NCI-H146 (cell line): ENCODE measurements at regions not wholly inside any gene's neighbourhood (a gene's known extent, or its start where the extent isn't known, plus 50 kb on each side); places are given as distances from the start of the nearest gene placed in this dataset.
"Not testable (repeated sequence)": the region's sequence is repeated elsewhere in the genome, so short reads cannot be mapped to it uniquely, and the experiment has no call there.

Experiments
- DNase-seq: peaks from one replicate; lab custom pipeline; 2025; lab: John Stamatoyannopoulos, UW

- no peak for DNase-seq
These were observed 569.1 kb downstream of the TBL1XR1 start for GRCh38 chr3:176628101-176628639.

- DNase-seq: peak; percentile 12
These were observed 573.7 kb downstream of the TBL1XR1 start for GRCh38 chr3:176623468-176624150.

- DNase-seq: no peak
These were observed 577.4 kb downstream of the TBL1XR1 start for GRCh38 chr3:176619833-176620232.

GRCh38 chr3:176615826-176616225 is 581.5 kb downstream of the TBL1XR1 start:
- DNase-seq: no peak

- no peak for DNase-seq
These were observed 585.6 kb downstream of the TBL1XR1 start for GRCh38 chr3:176611703-176612102.

- no peak for DNase-seq
These were observed 587.9 kb downstream of the TBL1XR1 start for GRCh38 chr3:176609361-176609760.

- not testable (repeated sequence) for DNase-seq
These were observed 591.7 kb downstream of the TBL1XR1 start for GRCh38 chr3:176605553-176605952.

- no peak for DNase-seq
These were observed 602.0 kb downstream of the TBL1XR1 start for GRCh38 chr3:176595307-176595706.

- DNase-seq: peak; percentile 40
These were observed 606.6 kb downstream of the TBL1XR1 start for GRCh38 chr3:176590722-176591121.

GRCh38 chr3:176587089-176587488 is 610.2 kb downstream of the TBL1XR1 start:
- DNase-seq: no peak

- DNase-seq: no peak
These were observed 612.7 kb downstream of the TBL1XR1 start for GRCh38 chr3:176584413-176585176.

GRCh38 chr3:176583956-176584355 is 613.3 kb downstream of the TBL1XR1 start:
- DNase-seq: no peak

- no peak for DNase-seq
These were observed 615.7 kb downstream of the TBL1XR1 start for GRCh38 chr3:176581589-176581988.

GRCh38 chr3:176579711-176580185 is 617.5 kb downstream of the TBL1XR1 start:
- no peak for DNase-seq

GRCh38 chr3:176578316-176578715 is 619.0 kb downstream of the TBL1XR1 start:
- DNase-seq: no peak

- no peak for DNase-seq
These were observed 619.8 kb downstream of the TBL1XR1 start for GRCh38 chr3:176577447-176577846.

GRCh38 chr3:176574786-176575185 is 622.5 kb downstream of the TBL1XR1 start:
- no peak for DNase-seq

GRCh38 chr3:176571926-176572325 is 625.4 kb downstream of the TBL1XR1 start:
- no peak for DNase-seq

GRCh38 chr3:176570992-176571391 is 626.3 kb downstream of the TBL1XR1 start:
- DNase-seq: no peak

GRCh38 chr3:176568189-176568588 is 629.1 kb downstream of the TBL1XR1 start:
- DNase-seq: no peak

- DNase-seq: no peak
These were observed 630.5 kb downstream of the TBL1XR1 start for GRCh38 chr3:176566757-176567156.

GRCh38 chr3:176562331-176562730 is 635.0 kb downstream of the TBL1XR1 start:
- DNase-seq: peak; percentile 97

GRCh38 chr3:176561826-176562225 is 635.5 kb downstream of the TBL1XR1 start:
- peak; percentile 94 for DNase-seq
